SW 1271 (cell line): ENCODE measurements at regions not wholly inside any gene's neighbourhood (a gene's known extent, or its start where the extent isn't known, plus 50 kb on each side); places are given as distances from the start of the nearest gene placed in this dataset.

ENCODE experiments used
- DNase-seq, 2 experiments: peaks; one replicate each; lab custom pipeline; 2025; lab: John Stamatoyannopoulos, UW

DNA sequence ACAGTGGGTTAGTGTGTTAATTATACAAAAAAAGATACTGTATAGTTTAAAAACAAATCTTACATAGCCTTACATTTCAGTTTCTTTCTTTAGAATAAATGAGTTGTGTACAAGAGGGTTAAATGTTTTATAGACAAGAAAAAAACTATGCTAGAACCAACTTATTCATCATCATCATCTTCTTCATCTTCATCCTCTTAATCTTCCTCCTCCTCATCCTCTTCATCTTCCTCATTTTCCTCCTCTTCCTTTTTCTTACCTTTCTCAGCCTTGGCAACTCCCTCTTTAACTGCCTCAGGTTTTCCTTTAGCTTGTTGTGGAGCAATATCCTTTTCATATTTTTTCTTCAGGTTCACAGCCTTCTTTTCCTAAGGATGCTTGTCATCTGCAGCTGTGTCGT is 53.7 kb downstream of the RPS12 start:
- DNase-seq, result no peak

DNA sequence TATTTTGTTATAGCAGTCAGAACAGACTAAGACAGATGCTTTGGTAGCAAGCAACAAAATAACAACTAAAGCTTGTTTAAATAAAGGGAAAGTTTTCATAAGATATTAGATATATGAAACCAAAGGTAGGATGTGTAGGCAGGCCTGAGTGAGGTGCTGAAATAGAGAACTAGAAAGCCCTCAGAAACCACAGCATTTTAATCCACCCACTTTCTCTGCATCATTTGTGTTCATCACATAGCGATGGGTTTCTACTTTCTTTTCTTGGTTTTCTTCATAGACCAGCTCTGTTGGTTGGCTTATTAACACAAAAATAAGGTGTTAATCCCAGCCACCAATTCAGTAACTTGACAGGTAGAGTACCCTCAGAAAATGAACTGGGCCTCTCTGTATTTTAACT is 58.6 kb downstream of the RPS12 start:
- no peak for DNase-seq

DNA sequence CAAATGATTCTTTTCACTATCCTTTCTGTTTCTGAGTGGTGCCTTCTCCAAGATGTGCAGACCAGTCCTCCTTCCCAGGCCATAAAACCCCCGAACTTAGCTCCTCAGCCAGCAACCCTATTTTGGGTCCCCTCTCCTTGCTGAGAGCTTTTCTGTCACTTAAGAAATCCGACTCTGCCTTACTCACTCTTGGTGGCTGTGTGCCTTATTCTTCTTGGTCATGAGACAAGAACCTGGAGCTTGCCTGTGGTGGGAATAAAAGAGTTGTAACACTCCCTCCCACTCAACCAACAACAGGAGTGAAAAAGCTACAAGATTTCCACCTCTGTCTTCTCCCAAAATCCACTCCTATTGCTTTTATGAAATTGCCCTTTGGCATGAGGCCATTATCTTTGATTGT is 62.6 kb downstream of the RPS12 start:
- DNase-seq, result no peak

DNA sequence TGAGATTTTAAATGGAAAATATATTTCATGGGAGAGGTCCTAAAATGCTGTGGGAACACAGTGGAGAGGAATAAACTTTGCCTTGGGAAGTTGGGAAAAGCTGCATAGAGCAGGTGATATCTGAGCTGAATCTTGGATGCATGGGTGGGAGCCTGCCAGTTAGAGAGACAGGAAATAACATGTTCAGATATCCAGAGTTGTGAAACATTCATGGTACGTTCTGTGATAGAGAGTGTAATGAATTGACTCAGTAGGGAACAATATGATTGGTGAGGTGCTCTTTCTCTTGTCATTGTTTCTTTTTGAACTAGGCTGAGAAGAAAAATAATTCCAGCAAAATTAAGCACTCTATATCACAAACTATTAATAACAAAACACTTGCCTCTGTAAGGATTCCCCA is 72.8 kb downstream of the RPS12 start:
- no peak for DNase-seq

DNA sequence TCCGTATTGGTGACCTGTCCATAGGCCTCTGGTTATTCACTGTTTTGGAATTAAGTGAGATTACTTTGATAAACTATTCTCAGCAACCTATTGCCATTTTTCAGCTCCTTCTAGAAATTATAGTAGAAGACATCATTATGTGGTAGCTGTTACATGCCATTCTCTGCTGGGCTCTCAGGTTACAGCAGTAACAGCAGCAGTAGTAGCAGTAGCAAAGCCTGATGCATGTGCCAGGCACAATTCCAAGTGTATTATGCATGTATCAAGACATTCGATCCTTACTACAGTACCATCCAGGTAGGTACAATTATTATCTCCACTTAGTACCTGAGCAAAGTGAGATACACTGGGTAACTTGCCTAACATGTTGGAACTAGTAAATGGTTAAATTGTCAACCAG is 74.3 kb downstream of the RPS12 start:
- DNase-seq, result no peak

DNA sequence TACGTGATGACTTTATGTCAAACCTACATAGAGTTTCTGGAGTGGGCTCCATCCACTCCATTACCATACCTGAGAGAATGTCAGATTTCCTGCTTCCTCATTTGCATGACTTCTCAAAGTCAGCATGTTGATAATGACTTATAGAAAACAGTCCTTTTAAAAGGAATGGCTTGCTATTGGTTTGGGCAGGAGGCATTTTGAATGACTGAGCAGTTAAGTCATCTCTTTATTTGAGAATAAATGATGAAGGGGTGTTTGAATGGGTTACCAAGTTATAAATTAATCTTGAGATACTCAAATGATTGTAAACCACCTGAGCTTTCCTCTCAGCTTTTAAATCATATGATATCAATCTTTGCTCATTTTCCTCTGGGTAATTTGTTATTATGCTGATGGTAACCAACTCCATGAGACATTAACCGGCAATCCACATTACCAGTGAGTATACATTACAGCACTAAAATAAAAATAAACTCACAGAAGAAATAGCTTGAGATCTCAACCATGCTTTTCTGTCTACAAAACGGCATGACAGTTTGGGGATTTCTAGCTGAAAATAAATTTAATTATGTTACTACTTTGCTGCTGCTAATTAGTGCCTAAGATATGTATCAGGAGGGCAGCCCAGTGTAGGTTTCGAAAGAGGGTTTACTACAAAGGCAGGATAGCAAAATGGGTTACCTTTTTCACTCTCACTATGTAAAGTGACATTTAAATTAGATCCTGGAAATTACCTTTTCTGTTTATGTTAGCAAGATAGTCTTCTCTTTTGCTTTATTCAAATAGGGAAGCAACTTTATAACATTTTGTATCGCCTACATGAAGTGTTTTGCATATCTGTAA is 78.8 kb downstream of the RPS12 start:
- DNase-seq, result no peak

DNA sequence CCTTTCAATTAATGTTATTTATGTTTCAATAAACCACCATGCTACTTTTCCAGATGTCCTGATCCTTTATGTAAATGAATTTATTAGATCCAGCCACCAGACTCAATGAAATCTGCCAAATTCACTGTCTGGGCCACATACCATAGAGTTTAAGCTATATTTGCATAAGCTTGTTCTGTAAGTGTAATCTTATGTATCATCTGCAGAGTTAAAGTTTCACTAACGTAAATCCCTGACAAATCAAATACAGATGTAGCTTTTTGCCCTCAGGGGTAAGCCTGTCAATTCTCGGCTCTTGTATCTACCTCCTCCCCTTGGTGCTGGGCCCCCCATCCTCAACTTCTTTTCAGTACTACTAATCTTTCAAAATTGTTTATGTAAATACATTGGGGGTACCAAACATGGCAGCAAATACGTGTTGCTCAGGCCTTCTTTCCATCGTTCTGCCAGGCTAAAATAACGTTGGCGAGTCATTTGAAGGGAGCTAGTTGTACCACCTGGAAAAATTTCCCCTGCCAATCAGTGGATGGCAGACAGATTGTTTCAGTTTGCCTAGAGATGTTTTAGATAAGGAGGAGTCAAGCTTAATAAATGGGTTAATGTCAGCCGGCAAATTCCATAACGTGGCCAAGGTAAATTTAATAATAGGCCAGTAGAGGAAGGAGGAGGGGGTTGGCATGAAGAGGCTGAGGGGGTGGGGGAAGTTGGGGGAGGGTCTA is 79.6 kb downstream of the RPS12 start:
- DNase-seq, result no peak

DNA sequence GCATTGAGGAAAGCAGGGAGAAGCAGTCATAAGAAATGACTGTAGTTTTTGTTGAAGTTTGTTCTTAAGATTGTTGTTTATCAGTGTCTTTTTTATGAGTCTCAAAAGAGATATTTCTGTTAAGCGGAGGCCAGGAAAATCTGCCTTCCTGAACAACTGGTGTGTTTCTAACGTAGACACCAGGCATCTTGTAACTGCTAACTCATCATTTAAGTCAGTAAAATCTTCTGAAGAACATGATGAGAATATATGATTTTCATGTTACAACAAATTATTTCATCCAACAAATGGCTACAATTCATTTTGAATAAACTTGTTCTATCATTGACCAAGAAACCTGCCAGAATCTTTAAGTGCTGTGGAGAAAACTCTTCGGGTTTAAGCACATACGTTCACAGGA is 84.0 kb downstream of the RPS12 start:
- DNase-seq, result no peak

DNA sequence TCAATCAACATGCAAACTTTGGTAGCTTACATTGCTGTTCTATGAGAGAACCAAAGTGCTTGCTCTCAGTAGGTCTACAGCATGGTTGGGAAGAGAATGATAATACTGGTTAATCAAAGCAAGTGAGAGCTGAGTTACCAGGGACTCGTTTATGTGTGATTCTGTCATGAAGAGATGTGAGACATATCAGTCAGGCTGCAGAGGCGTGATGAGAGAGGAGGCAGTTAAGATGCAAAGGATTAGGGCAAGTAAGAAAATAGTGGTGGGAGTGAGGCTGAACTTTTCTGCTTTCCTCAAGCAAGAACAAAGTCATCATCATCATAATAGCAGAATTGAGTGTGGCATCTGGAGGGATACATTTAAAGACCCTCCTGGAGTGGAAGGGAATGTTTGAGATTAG is 86.5 kb downstream of the RPS12 start:
- no peak for DNase-seq

DNA sequence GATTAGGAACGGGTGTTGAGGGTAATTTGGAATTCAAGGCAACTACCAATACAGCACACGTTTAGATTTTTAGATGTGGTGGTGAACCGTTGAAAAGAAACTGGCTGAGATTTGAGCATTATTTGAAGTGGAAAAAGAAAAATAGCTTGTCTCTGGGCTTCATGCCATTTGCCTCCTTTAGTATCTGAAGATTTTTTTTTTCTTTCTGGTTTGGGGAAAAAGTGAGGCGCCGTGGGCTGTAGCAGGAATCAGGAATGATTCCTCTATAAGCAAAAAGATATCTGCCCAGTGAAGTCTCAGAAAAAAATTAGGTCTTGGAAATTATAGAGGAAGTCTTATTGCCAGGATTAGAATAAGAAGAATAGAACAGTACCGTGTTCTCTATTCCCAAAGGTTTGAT is 88.5 kb downstream of the RPS12 start:
- DNase-seq, result no peak

DNA sequence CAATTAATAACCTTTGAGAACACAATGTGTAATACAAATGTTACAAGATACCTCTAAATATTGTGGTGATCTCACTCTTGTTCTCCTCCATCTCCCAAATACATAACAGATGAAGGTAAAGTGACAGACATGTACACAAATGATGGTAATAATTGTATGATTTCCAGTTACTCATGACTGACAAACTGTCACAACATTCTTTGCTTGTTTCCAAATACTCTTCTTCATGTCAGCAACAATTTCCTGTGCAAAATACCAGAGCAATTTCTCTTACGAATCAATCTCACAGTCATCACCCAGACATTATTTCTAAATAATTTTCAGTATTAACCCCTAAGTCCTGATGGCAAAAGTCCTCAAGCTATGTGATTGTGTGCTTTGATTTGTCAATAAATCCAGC is 92.9 kb downstream of the RPS12 start:
- no peak for DNase-seq

DNA sequence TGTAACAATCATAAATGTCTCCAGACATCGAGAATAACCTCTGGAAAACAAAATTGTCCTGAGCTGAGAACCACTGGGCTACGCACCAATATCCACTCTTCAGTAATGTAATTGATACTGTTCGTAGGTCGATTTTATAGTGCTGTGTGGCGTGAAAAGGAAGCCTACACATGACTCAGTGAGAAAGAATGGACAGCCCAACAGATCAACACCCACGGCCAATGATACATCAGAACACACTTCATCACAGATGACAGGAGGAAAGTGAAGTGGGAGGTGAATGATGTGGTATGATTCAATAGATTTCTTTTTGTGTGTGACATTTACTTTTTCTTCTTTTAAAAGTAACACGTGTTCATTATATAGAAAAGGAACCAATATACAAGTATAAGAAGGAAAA is 93.5 kb downstream of the RPS12 start:
- DNase-seq, result no peak

DNA sequence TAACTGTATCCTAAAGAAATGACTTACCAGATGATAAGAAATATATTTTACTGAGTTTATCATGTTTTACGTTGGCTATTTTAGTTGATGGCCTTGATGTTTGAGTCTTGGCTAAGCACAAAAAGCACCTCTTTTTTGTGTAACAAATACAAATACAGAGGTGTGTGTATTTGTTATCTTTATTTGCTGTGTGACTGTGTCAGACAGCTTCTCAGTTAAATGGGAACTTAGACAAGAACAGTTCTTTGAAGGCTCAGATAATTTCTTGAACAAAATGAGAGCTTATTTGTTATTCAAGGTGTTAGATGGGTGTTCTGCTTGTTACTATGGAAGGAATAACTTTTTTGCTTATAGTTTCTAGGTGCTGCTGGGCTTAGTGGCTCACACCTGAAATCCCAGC is 95.4 kb downstream of the RPS12 start:
- DNase-seq, result no peak

DNA sequence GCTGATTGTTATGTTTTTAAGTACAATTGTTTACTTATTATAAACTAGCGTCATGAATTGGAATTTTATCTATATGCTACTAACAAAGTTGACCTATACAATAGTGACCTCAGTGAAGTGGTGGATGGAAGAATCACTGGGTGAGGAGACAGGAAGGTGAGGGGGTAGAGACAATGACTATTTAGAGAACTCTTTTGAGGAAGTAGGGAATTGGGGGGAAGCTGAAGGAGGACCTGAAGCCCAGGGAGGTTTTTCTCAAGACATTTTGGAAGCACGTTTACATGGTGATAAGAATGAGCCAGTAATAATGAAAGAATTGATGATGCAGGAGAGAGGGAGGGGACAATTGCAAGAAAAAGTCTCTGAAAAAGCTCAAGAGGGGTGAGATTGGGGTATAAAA is 96.4 kb downstream of the RPS12 start:
- DNase-seq, result no peak

DNA sequence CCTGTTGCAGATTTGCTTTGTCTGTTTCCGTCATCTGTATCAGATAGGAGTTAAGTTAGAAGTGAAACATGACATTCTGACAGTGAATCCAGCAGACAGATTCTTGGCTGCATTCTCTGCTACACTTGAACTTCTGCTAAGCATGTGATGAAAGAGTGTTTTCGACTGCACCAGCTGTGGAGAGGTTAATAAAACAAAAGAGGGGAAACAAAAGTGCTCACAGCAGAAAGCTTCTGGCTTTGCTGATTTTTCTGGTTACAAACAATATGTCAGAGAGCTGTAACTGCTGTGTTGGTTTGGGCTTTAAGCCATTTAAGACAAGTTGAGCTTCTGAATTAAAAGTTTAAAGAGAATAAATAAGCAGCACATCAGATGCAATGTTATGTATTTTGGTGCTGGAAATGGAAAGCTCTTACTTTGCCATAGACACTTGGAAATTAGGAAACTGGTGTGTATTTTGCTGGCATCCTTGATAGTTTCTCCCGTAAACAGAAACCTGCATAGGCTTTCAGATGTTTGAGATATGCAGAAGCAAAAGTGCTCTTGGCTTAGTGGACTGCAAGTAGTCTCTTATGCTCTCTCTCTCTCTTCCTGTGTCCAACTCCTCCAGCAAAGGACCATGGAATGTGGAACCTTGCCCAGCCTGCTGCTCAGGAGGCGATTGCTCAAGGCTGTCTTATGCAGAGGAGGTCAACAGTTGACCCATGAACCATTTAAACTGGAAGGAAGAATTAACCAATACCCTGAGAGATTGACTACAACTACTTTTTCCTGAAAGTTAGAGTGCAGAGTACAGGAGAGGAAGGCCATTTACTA is 104.9 kb downstream of the RPS12 start:
- no peak for DNase-seq

DNA sequence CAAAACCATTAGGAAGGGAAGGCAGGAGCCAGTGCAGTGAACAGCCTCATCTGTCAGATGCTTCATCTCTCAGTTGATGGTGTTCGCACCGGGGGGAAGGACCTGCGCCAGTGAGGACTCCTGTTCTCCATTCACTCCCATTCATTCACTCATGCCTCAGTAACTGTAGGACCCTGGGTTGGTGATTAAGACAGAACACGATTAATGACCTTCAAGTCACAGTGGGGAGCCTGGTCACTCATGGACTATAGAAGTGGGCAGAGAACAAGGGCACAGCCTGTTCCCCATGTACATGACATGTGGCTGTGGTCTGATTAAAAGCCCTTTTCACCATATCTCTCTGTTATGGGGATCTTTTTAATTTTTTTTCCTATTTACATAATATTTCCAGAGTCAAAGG is 113.3 kb downstream of the RPS12 start:
- no peak for DNase-seq

DNA sequence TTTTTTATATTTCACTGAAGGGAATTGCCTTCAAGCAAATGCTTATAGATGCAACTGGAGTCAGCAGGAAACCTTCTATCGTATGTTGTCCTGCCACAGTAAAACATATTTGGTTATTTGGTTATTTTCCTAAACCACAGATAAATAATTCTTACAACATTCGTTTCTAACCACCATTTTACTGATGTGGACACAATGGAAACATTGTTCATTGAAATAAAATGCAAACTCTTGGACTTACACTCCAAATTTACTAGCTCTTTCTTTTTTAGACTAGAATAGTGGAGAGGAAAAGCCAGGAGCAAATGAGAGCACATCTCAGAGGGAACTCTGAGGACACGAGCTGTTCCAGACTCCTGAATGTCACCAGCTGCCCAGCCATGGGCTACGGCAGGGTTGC is 114.8 kb downstream of the RPS12 start:
- no peak for DNase-seq

DNA sequence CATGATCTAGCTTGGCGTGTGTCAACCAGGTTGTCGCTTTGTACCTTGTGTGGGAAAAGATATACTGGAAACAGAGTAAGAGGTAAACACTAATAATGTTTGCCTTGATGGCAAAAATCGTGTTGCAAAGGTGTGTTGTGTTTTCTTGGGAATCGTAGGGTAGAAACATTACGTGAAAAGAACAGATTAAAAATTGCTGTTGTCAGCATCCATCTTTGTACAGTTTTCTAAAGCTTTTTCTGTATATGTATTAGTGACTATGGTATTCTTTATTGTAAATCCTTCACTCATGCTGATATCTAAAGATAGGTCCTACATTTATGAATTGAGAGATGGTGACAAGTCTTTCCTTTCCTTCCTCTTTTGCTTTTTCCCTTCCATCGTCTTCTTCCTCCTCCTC is 116.9 kb downstream of the RPS12 start:
- no peak for DNase-seq

DNA sequence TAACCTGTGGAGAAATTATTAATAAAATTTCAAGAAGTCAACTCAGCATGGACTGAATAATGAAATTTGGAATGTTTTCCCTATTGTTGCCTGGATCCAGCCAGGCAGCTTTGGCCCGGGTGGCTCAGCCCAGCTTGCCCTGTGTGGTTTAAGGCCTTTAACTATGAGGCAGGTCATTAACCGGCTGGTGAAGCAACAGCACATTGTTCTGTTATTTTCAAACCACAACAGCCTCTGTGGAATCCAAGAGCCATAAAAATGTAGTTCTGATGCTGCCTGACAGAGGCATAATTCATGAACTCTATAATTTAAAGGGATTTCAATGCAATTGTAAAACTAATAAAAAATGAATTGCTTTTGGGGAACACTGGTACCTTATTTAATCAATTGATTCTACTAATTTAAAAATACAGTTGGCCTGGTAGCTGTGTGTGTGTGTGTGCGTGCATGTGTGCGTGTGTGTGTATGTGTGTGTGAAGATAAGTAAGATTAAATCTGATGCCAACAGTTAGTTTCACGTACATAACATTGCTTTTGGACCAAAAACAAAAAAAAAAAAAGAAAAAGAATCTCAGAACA is 117.7 kb downstream of the RPS12 start:
- DNase-seq, result no peak

DNA sequence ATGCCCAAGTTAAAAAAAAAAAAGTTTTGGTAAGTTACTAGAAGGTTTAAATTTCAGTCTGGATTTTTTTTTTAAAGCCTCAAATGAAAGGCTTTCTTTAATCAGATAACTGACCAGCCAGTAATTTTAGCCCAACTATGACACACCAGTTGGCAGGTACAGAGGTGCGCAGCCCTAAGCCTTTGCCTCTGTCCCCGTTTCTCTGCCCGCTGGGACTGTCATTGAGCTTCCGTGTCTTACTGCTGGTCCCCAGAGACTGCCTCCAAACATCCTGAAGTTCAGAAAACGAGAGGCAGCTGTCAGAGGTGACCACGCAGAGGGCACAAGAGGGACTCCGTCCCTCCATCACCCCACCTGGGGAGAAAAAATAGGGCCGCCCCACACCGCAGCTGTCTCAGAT is 118.2 kb downstream of the RPS12 start:
- DNase-seq, result no peak

DNA sequence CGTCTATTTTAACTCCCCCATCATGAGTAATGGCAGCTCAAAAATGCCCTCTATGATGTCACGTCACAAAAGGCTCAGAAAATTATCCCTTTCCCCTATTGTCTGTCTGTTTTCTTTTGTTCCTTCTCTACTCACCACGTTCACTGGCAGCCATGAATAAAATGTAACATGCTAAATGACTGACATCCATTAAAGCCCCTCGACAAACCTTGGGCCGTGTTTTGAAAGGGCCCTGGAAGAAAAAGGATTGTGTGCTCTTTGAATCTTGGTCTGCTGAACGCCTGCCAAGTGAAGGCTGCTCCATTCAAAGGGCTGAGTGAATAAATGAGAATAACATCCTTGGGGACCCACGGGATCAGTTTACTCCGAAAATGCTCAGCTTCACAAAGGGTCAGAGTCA is 118.7 kb downstream of the RPS12 start:
- no peak for DNase-seq

DNA sequence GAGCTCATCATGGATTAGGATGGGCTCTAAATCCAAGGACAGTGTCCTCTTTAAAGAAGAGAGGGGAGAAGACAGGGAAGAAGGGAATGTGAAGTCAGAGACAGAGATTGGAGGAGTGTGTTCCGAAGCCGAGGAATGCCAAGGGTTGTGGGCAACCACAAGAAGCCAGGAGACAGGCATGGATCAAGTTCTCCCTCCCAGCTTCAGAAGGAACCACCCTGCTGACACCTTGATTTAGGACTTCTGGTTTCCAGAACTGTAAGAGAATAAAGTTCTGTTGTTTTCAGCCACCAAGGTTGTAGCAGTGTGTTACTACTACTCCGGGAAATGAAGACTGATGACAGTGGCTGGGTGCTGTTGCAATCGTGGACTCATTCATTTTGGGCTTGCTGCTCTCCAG is 120.1 kb downstream of the RPS12 start:
- no peak for DNase-seq

DNA sequence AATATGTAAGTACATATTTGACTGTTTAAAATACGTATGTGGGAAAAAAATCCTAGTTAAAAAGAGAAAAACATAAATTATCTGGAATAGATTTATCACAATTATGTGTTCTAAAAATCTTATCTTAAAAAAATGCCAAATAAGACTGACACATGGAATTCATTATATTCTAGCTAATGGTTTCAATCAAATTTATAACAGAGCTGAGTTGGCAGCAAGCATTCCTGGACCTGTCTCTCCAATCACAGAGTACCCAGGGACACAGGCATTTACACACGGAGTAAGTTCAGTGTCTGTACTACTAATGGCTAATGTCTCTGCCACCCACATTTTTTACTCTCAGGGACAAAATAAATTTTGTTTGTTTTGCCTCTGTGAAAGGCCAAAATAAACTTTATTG is 122.3 kb downstream of the RPS12 start:
- no peak for DNase-seq
